Activated T-helper 9 cell treated with anti-CD3 and anti-CD28 coated beads, Interleukin-2, amount 50 U/mL, for 16 hours (primary cell): ENCODE measurements at regions not wholly inside any gene's neighbourhood (a gene's known extent, or its start where the extent isn't known, plus 50 kb on each side); places are given as distances from the start of the nearest gene placed in this dataset.
"Not testable (repeated sequence)": the region's sequence is repeated elsewhere in the genome, so short reads cannot be mapped to it uniquely, and the experiment has no call there.

Experiments
- DNase-seq: peaks from one replicate; pipeline ENCODE4 v3.0.0-alpha.2; 2020; ENCODE audit warnings: low read depth

GRCh38 chr4:81816031-81816761 lies 344.5 kb upstream of the RASGEF1B start:
- no peak for DNase-seq

GRCh38 chr4:81814987-81815541 lies 343.4 kb upstream of the RASGEF1B start:
- DNase-seq, result no peak

DNA sequence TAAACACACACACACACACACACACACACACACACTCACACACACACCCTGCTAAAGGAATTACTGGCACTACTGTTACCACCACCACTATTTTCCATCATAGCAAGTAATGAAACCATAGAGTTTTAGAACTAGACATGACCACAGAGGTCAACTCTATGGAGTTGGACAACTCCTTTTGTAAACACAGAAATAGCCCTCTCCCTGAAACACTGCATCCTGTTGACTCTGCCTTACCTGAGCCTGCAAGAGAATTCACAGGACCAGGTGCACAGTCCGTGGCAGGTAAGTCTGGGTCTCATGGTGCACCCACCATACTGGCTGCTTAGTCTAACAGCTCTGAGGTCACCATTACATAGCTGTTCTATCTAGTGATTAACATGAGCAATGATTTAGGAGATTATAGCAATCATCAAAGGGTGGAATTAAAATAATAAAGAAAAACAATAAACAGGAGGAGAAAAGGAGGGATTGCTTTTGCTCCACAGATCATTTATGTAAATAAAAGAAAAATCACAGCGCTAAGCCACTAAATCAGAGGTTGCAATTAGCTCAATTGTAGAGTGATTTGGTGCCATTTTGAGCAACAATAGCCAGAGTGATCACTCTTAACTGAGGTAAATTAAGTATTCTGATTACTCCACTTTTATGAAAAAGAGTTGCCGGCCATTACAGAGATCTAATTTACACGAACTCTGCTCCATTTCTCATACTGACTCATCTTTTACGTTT lies 340.0 kb upstream of the RASGEF1B start:
- no peak for DNase-seq

GRCh38 chr4:81808011-81808672 lies 336.4 kb upstream of the RASGEF1B start:
- DNase-seq, result no peak

- DNase-seq, result no peak
Observed at GRCh38 chr4:81807386-81807785, 335.7 kb upstream of the RASGEF1B start.

GRCh38 chr4:81806485-81806884 lies 334.8 kb upstream of the RASGEF1B start:
- DNase-seq, result no peak

DNA sequence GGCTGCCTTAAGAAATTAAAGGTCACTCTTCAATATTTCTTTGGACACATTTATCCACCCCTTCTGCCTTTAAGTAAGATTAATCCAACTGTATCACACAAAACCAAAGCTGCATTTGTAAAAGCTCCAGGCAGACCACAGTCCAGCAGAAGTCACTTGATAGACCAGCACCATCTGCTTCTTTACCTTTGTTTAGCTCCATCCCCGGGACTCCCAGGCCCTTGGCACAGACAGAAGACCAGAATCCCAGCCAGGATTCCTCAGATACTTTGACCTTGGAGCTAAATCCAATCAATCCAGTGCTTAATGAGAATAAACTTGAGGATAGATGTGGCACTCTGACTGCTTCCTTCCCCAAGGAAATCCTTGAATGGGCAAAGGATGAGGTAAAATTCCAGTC lies 333.1 kb upstream of the RASGEF1B start:
- DNase-seq, result no peak

GRCh38 chr4:81802285-81802846 lies 330.7 kb upstream of the RASGEF1B start:
- DNase-seq, result no peak

- DNase-seq, result no peak
Observed at GRCh38 chr4:81799371-81799770, 327.7 kb upstream of the RASGEF1B start.

DNA sequence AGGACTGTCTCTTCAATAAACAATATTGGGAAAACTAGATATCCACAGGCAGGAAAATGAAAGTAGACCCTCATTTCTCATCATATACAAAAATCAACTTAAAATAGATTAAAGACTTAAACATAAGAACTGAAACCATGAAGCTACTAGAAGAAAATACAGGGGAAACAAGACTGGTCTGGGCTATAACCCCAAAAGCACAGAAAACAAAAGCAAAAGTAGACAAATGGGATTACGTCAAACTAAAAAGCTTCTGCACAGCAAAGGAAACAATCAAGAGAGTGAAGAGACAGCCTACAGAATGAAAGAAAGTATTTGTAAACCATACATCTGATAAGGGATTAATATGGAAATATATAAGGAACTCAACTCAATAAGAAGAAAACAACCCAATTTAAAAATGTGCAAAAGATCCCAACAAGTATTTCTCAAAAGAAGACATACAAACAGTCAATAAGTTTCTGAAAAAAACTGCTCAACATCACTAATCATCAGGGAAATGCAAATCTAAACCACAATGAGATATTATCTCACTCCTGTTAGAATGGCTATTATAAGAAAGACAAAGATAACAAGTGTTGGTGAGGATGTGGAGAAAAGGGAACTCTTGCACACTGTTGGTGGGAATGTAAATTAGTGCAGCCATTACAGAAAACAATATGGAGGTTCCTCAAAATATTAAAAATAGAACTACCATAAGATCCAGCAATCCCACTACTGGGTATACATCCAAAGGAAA lies 325.3 kb upstream of the RASGEF1B start:
- DNase-seq, result no peak

DNA sequence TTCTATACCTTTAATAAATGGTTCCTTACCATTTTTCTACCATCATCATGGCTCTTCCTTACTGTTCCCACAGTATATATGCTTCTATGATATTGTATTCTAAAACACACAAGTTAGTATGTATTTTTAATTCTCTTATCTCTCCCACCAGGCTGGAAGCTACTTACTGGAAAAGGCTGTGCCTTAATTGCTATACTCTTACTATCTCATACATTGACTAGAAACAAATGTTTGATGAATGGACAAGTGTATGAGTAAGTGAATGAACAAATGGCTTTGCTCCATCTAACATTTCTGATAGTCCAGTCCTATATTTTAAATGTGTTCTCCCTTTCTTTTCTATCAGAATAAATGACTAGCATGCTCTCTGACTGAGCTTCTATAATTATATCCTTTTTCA lies 320.8 kb upstream of the RASGEF1B start:
- DNase-seq, result no peak

DNA sequence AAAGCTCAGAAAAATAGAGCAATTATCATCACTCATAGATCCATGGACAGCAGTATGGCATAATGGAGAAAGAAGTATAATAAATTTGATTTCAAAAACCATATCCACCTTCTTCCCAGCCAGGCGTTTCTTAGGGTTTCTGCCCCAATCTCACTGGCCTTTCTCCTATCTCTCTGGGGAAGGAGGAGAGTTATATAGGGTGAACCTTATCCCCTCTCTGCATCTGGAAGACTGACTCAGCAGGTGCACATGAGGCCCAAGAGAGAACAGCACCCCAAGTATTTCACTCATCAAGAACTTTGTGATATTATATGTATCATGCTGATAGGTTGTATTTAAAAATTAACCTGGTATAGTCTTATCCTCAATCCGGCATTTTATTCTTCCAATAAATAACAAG lies 318.8 kb upstream of the RASGEF1B start:
- DNase-seq, result no peak

DNA sequence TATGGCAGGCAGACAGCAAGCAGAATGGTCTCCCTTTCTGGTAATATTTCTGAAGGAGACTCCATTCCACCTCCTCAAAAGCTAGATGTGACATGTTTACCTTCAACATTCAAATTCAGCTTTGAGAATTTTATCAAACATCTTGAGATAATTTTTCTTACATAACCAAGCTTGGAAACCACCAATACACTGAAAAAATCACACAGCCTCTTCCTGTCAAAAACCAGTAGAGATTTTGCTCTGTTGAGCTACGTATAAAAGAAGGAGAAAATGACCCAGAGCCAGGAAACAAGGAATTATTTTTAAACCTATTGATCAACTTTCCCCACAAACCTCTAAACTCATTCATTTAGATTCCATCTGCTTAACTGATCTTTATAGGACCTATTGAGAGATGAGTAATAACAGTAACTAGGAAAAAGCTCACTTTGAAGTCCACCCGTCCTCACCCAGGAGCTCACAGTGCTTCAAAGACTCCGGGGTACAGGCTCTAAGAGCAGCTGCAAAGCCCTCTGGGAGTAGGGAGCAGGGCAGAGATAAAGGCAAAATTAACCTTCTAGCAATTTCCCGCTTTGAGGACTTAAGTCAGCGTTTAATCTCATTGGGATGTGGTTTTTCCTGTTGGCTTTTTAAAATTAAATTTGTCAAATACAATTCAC lies 318.2 kb upstream of the RASGEF1B start:
- no peak for DNase-seq

- no peak for DNase-seq
Observed at GRCh38 chr4:81789158-81789557, 317.5 kb upstream of the RASGEF1B start.

- no peak for DNase-seq
Observed at GRCh38 chr4:81786766-81787165, 315.1 kb upstream of the RASGEF1B start.

GRCh38 chr4:81786063-81786763 lies 314.5 kb upstream of the RASGEF1B start:
- no peak for DNase-seq

DNA sequence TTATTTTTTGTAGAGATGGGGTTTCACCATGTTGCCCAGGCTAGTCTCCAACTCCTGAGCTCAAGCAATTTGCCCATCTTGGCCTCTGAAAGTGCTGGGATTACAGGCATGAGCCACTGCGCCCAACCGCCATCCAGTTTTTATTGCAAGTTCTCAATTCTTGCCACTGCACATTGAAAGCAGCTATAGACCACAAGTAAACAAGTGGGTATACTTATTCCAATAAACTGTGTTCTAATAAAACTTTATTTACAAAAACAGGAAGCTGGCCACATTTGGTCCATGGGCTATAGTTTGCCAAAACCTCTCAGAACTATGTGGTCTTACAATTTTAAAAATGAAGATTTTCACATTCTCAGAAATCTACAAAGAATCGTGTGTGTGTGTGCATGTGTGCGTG lies 313.6 kb upstream of the RASGEF1B start:
- DNase-seq, result no peak

GRCh38 chr4:81783558-81783957 lies 311.9 kb upstream of the RASGEF1B start:
- DNase-seq, result no peak

DNA sequence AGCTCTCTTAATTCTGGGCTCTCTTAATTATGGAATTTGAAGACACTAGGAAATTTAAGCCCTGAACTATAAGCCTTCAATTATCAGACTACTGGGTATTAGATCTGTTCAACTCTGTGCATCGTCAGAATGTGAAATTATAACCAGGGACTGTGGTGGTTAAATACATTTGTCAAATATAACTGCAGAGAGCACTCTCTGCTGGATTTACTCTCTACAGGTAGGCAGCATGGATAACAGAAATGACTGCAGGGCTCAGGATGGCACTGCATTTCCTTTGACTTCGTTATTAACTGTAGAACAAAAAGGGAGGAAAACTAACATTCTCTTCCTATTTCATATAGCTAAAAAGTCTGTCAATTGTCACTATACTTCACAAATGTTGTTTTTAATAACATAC lies 310.1 kb upstream of the RASGEF1B start:
- DNase-seq, result no peak

GRCh38 chr4:81777718-81778117 lies 306.0 kb upstream of the RASGEF1B start:
- DNase-seq, result not testable (repeated sequence)

DNA sequence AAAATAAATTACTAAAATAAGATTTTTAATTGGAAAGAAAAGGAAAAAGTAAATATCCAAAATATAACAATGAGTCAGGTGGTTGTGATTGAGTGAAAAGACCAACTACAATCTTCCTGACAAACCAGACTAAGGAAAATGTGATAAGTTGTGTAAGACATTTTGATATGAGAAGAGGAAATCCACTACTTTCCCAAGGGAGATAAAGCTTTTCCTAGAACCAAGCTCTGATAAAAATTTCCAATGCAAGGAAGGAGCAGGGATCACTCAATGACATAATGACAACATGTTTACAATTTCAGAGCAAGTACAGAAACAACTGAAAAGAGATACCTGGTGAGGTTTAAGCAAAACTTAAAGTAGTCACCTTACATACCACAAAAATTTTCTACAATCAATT lies 305.1 kb upstream of the RASGEF1B start:
- DNase-seq, result no peak
